SU-DHL-6 (cell line): ENCODE measurements at regions not wholly inside any gene's neighbourhood (a gene's known extent, or its start where the extent isn't known, plus 50 kb on each side); places are given as distances from the start of the nearest gene placed in this dataset.

Source experiments
- H2AFZ ChIP-seq: fragments of 200-600 bp; sonication (generic); 2 replicates; pipeline ENCODE4 v1.6.1; 2014; ENCODE audit warnings: low read depth, mild to moderate bottlenecking, moderate library complexity, mixed read lengths, antibody characterized with exemption, low read length; ENCODE audit not compliant: severe bottlenecking
- H3F3A ChIP-seq: fragments of 200-600 bp; shearing (Covaris generic); 2 replicates; pipeline ENCODE4 v1.6.0; 2016; ENCODE audit warnings: antibody characterized with exemption, mild to moderate bottlenecking; ENCODE audit not compliant: insufficient read depth
- H3K27ac ChIP-seq: fragments of 200-600 bp; sonication (generic); 2 replicates; pipeline ENCODE4 v1.5.1; 2016; ENCODE audit warnings: low read depth, mild to moderate bottlenecking, low read length, moderate library complexity, mixed read lengths
- H3K27me3 ChIP-seq: fragments of 200-600 bp; sonication (generic), shearing (Covaris generic); 2 replicates; pipeline ENCODE4 v1.6.0; 2014; ENCODE audit warnings: mild to moderate bottlenecking, low read length
- H3K36me3 ChIP-seq: fragments of 200-600 bp; sonication (generic); 2 replicates; pipeline ENCODE4 v1.6.1; 2014; ENCODE audit warnings: mild to moderate bottlenecking, low read length, mixed read lengths
- H3K4me2 ChIP-seq: fragments of 300-600, 200-600 bp; shearing (Covaris generic), sonication (generic); 2 replicates; pipeline ENCODE4 v1.6.0; 2014; ENCODE audit warnings: low read length, low read depth, mild to moderate bottlenecking; ENCODE audit not compliant: poor library complexity, severe bottlenecking
- H3K4me3 ChIP-seq: fragments of 200-600 bp; sonication (generic); 2 replicates; pipeline ENCODE4 v1.5.1; 2014; ENCODE audit warnings: antibody characterized with exemption, low read length, mild to moderate bottlenecking, mixed read lengths; ENCODE audit not compliant: insufficient read depth, poor library complexity, severe bottlenecking
- H3K79me2 ChIP-seq: fragments of 200-600 bp; sonication (generic); 2 replicates; pipeline ENCODE4 v1.6.1; 2014; ENCODE audit warnings: mild to moderate bottlenecking, low read length, moderate library complexity; ENCODE audit not compliant: insufficient read depth
- H3K9ac ChIP-seq: fragments of 200-600 bp; sonication (generic); 2 replicates; pipeline ENCODE4 v1.7.0; 2014; ENCODE audit warnings: mild to moderate bottlenecking, low read length
- H3K9me2 ChIP-seq: fragments of 200-600 bp; sonication (generic); replicated peaks from 2 replicates; pipeline ENCODE4 v1.6.1; 2014; ENCODE audit warnings: low read length; ENCODE audit not compliant: insufficient read depth
- H3K9me3 ChIP-seq: fragments of 200-600 bp; sonication (generic); 2 replicates; pipeline ENCODE4 v1.6.1; 2014; ENCODE audit warnings: low read length, mixed read lengths; ENCODE audit not compliant: insufficient read depth
- H4K20me1 ChIP-seq: fragments of 200-600 bp; sonication (generic); 2 replicates; pipeline ENCODE4 v1.6.1; 2014; ENCODE audit warnings: low read depth, mild to moderate bottlenecking, antibody characterized with exemption, low read length, moderate library complexity, mixed read lengths
- EZH2phosphoT487 ChIP-seq: fragments of 200-600 bp; sonication (generic), shearing (Covaris generic); conservative IDR thresholded peaks from 2 replicates; pipeline ENCODE4 v1.6.1; 2018; ENCODE audit warnings: mild to moderate bottlenecking, antibody characterized with exemption, low read length, moderate library complexity, mixed read lengths
- TF ChIP-seq, protein P1 (sequence below): fragments of 200-600 bp; sonication (generic); IDR thresholded peaks from one replicate; pipeline ENCODE4 v1.5.1; 2017; ENCODE audit warnings: antibody characterized with exemption, mild to moderate bottlenecking, low read length, moderate library complexity; ENCODE audit not compliant: insufficient read depth, poor library complexity, severe bottlenecking

DNA sequence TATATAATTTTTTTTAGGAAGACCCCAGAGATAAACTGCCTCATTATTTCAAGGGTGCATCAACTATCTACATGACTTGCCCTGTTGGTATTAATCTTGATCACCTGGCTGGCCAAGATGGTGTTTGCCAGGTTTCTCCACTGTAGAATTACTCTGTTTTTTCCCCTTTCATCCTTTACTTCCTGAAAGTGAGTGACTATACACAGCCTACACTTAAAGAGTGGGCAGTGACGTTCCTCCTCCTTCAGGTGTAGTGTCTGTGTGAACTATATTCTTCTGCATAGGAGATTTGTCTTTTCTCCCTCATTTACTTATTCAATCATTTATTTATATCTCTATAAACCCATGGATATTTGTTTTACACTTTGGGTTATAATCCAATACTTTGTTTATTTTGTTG, 246.7 kb downstream of the IRF8 start:
- no peaks in the 10 kb centered on the region for H3K36me3 ChIP-seq
- H3K9me3 ChIP-seq, result no peaks in the 10 kb centered on the region
- no peak overlapping the region for H3K27ac ChIP-seq
- no peaks in the 10 kb centered on the region for H3K9me2 ChIP-seq
- H4K20me1 ChIP-seq, result no peaks in the 10 kb centered on the region
- no peak overlapping the region for H3K4me3 ChIP-seq
- no peaks in the 10 kb centered on the region for H3K27me3 ChIP-seq
- H3K4me2 ChIP-seq, result no peak overlapping the region
- H3K9ac ChIP-seq, result no peak overlapping the region
- no peaks in the 10 kb centered on the region for H3K79me2 ChIP-seq
- no peak for TF ChIP-seq EZH2phosphoT487
- TF ChIP-seq, protein P1, sequence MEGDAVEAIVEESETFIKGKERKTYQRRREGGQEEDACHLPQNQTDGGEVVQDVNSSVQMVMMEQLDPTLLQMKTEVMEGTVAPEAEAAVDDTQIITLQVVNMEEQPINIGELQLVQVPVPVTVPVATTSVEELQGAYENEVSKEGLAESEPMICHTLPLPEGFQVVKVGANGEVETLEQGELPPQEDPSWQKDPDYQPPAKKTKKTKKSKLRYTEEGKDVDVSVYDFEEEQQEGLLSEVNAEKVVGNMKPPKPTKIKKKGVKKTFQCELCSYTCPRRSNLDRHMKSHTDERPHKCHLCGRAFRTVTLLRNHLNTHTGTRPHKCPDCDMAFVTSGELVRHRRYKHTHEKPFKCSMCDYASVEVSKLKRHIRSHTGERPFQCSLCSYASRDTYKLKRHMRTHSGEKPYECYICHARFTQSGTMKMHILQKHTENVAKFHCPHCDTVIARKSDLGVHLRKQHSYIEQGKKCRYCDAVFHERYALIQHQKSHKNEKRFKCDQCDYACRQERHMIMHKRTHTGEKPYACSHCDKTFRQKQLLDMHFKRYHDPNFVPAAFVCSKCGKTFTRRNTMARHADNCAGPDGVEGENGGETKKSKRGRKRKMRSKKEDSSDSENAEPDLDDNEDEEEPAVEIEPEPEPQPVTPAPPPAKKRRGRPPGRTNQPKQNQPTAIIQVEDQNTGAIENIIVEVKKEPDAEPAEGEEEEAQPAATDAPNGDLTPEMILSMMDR, result no peak
- H2AFZ ChIP-seq, result no peak overlapping the region
- H3F3A ChIP-seq, result no peaks in the 10 kb centered on the region

DNA sequence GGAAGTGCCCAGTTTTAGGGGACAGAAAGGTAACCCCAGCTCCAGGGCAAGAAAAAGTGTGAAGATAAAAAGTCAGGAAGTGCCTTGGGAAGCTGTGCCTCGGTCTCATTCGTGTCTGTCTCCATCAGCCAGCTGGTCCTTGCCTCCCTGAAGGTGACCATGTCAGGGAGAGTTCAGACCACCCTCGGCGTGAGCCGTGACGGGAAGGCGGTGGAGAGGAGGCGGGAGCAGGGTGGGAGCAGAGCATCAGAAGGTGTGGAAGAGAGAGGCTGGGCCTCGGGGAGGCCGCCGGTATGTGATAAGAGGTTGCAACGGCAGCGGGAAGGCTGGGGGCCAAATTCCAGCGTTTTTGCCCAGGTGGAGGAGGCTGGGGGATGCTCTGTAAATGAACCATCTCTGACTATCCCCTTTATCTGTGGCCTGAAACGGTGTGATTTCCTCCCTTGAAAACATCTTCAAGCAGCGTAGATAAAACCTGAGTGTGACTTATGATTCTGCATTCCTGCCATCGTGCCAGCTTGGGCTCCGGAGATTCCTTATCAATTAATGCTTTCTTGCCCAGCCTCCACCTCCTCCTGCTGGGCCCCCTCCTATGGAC, 251.8 kb downstream of the IRF8 start:
- no peak overlapping the region for H3K9ac ChIP-seq

DNA sequence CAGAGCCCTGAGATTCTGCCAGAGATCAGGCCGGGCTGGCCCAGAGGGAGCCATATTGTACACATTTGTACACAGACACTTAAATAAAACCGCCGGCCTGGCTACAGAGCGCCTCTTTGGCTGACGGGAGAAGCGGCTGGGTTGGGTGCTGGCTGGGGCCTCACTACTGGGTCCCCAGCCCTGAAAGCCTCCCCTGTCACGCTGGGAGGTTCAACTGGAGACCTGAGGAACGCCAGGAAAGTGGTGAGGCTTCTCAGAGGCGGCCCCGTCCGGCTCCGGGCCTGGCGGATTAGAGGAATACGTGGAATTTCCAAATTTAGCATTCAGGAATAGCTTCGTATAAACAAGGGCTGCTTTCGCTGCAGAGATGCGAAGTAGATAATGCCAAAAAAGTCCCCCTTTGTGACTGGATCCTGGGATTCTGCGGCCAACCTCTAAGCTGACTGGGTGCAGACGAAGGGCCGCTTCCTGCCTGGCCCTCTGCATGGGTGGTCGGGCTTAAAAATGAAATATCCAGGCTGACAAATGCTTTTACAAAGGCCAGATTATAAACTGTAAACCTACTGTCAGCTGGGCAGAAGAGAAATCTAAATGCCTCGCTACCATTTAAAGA, 252.4 kb downstream of the IRF8 start:
- no peak for TF ChIP-seq EZH2phosphoT487
- TF ChIP-seq, protein P1, result no peak
- H2AFZ ChIP-seq, result no peak overlapping the region
- no peak overlapping the region for H3K27ac ChIP-seq
- no peak overlapping the region for H3K4me2 ChIP-seq
- no peaks in the 10 kb centered on the region for H3K9me3 ChIP-seq
- H3K36me3 ChIP-seq, result no peaks in the 10 kb centered on the region
- no peaks in the 10 kb centered on the region for H3K27me3 ChIP-seq
- no peak overlapping the region for H3K4me3 ChIP-seq
- H3K79me2 ChIP-seq, result no peaks in the 10 kb centered on the region
- no peaks in the 10 kb centered on the region for H3K9me2 ChIP-seq
- no peaks in the 10 kb centered on the region for H3F3A ChIP-seq
- no peak overlapping the region for H3K9ac ChIP-seq
- no peaks in the 10 kb centered on the region for H4K20me1 ChIP-seq

More for the DNA sequence above, 251.8 kb downstream of the IRF8 start:
- Histone ChIP-seq H3K4me2 (no peak overlapping the region), H2AFZ (no peak overlapping the region), H3K27ac (no peak overlapping the region), H3K27me3 (no peaks in the 10 kb centered on the region), H3K4me3 (no peak overlapping the region), H3K9me2 (no peaks in the 10 kb centered on the region), H3F3A (no peaks in the 10 kb centered on the region), H4K20me1 (no peaks in the 10 kb centered on the region), H3K79me2 (no peaks in the 10 kb centered on the region), H3K36me3 (no peaks in the 10 kb centered on the region), H3K9me3 (no peaks in the 10 kb centered on the region)
- TF ChIP-seq EZH2phosphoT487, result no peak
- TF ChIP-seq, protein P1, result no peak
